SK-N-SH (cell line): ENCODE measurements at regions not wholly inside any gene's neighbourhood (a gene's known extent, or its start where the extent isn't known, plus 50 kb on each side); places are given as distances from the start of the nearest gene placed in this dataset.

Source experiments
- CTCF ChIA-PET: fragments of 300-600, 350-600 bp; formaldehyde crosslinking; extraction: SDS; loops from one replicate; lab custom pipeline; 2021; lab: Yijun Ruan, JAX
- POLR2A ChIA-PET: fragments of 350-600 bp; sonication (Branson Sonifier 250); formaldehyde crosslinking; extraction: SDS; loops from one replicate; lab custom pipeline; 2020; ENCODE audit warnings: antibody characterized with exemption, inconsistent platforms; lab: Yijun Ruan, JAX
- DNase-seq: peaks from one replicate; pipeline ENCODE4 v3.0.0; 2012
- H2AFZ ChIP-seq: fragments of 200-600 bp; sonication (generic); 2 replicates; pipeline ENCODE4 v1.8.1; 2016; ENCODE audit warnings: antibody characterized with exemption, mild to moderate bottlenecking, low read depth
- H3F3A ChIP-seq: fragments of 200-600 bp; sonication (generic); replicated peaks from 2 replicates; pipeline ENCODE3; 2016; ENCODE audit warnings: antibody characterized with exemption, mild to moderate bottlenecking; ENCODE audit not compliant: insufficient read depth
- H3K27ac ChIP-seq, 2 experiments: fragments of 200-500 bp in 1 of 2; fragments of 200-600 bp in 1 of 2; sonication (Bioruptor generic) in 1 of 2; sonication (generic), shearing (Covaris generic) in 1 of 2; 2 replicates each; pipeline versions ENCODE4 v1.5.1 to v1.6.1; 2014 to 2016; ENCODE audit warnings: low read depth in 2 of 2, inconsistent platforms in 1 of 2, low read length in 1 of 2, mild to moderate bottlenecking in 1 of 2, mixed read lengths in 1 of 2
- H3K27me3 ChIP-seq: fragments of 200-600 bp; sonication (generic), shearing (Covaris generic); 2 replicates; pipeline ENCODE4 v1.6.1; 2016; ENCODE audit warnings: mixed run types; ENCODE audit not compliant: insufficient read depth
- H3K36me3 ChIP-seq, 2 experiments: fragments of 200-500 bp in 1 of 2; fragments of 200-600 bp in 1 of 2; sonication (Bioruptor generic) in 1 of 2; sonication (generic) in 1 of 2; replicated peaks in 1 of 2; 2 replicates each; pipeline versions ENCODE3 to v1.5.1; 2014 to 2016; ENCODE audit warnings: low read length in 1 of 2, mild to moderate bottlenecking in 1 of 2; ENCODE audit not compliant: insufficient read depth in 2 of 2, control insufficient read depth in 1 of 2
- H3K4me1 ChIP-seq, 2 experiments: fragments of 200-500 bp in 1 of 2; fragments of 200-600 bp in 1 of 2; sonication (Bioruptor generic) in 1 of 2; sonication (generic), shearing (Covaris generic) in 1 of 2; 2 replicates each; pipeline versions ENCODE4 v1.5.1 to v1.6.1; 2014 to 2016; ENCODE audit warnings: low read depth in 1 of 2, low read length in 1 of 2, mixed run types in 1 of 2; ENCODE audit not compliant: insufficient read depth in 2 of 2, control insufficient read depth in 1 of 2
- H3K4me2 ChIP-seq: fragments of 200-600 bp; sonication (generic), shearing (Covaris generic); 2 replicates; pipeline ENCODE4 v1.6.1; 2017; ENCODE audit warnings: mixed run types
- H3K4me3 ChIP-seq, 2 experiments: fragments of 200-500 bp in 1 of 2; fragments of 200-600 bp in 1 of 2; sonication (Bioruptor generic) in 1 of 2; sonication (generic), shearing (Covaris generic) in 1 of 2; 2 replicates each; pipeline versions ENCODE4 v1.5.1 to v1.8.1; 2014 to 2016; ENCODE audit warnings: low read depth in 2 of 2, inconsistent platforms in 1 of 2, low read length in 1 of 2, mild to moderate bottlenecking in 1 of 2, mixed read lengths in 1 of 2, moderate library complexity in 1 of 2
- H3K79me2 ChIP-seq: fragments of 200-600 bp; sonication (generic); 2 replicates; pipeline ENCODE4 v1.8.1; 2017; ENCODE audit warnings: mild to moderate bottlenecking; ENCODE audit not compliant: insufficient read depth
- H3K9ac ChIP-seq: fragments of 200-600 bp; sonication (generic); 2 replicates; pipeline ENCODE4 v1.6.1; 2017; ENCODE audit warnings: mixed run types
- H3K9me2 ChIP-seq: fragments of 200-600 bp; sonication (generic); 2 replicates; pipeline ENCODE4 v1.6.1; 2017; ENCODE audit warnings: mixed run types
- H3K9me3 ChIP-seq: fragments of 200-600 bp; sonication (generic); 2 replicates; pipeline ENCODE4 v1.6.1; 2017; ENCODE audit warnings: mixed run types, mild to moderate bottlenecking, moderate library complexity
- H4K20me1 ChIP-seq: fragments of 200-600 bp; sonication (generic); 2 replicates; pipeline ENCODE4 v1.6.1; 2017; ENCODE audit warnings: mild to moderate bottlenecking, mixed run types; ENCODE audit not compliant: insufficient read depth
- CHD2 ChIP-seq: fragments of 150-350 bp; IDR thresholded peaks from 2 replicates; pipeline ENCODE4 v1.6.1; 2018; ENCODE audit warnings: low read length; ENCODE audit not compliant: partially characterized antibody
- ELF1 ChIP-seq: IDR thresholded peaks from 2 replicates; pipeline ENCODE4 v1.4.0; 2012
- EP300 ChIP-seq, 2 experiments: IDR thresholded peaks; 2 replicates each; pipeline versions ENCODE4 v1.4.0 to v1.6.1; 2012; ENCODE audit warnings: borderline replicate concordance in 1 of 2, low read depth in 1 of 2, low read length in 1 of 2
- FOSL2 ChIP-seq: IDR thresholded peaks from 2 replicates; pipeline ENCODE4 v1.4.0; 2012; ENCODE audit warnings: low read depth, mild to moderate bottlenecking, moderate library complexity, borderline replicate concordance
- GABPA ChIP-seq: IDR thresholded peaks from 2 replicates; pipeline ENCODE4 v1.4.0; 2012; ENCODE audit warnings: low read depth, mild to moderate bottlenecking
- GATA2 ChIP-seq: sonication (generic); formaldehyde crosslinking; IDR thresholded peaks from 2 replicates; pipeline ENCODE4 v1.5.0; 2020; ENCODE audit warnings: mild to moderate bottlenecking, missing genetic modification reagents
- MEF2A ChIP-seq: IDR thresholded peaks from 2 replicates; pipeline ENCODE4 v1.4.0; 2012; ENCODE audit warnings: low read depth, borderline replicate concordance
- MXI1 ChIP-seq: IDR thresholded peaks from 2 replicates; pipeline ENCODE4 v1.6.1; 2012; ENCODE audit warnings: mild to moderate bottlenecking, low read depth, low read length, improper control_type of control experiment
- NRF1 ChIP-seq: IDR thresholded peaks from 2 replicates; pipeline ENCODE4 v1.6.1; 2012; ENCODE audit warnings: low read depth, mild to moderate bottlenecking, low read length
- POLR2AphosphoS5 ChIP-seq: IDR thresholded peaks from 2 replicates; pipeline ENCODE4 v1.6.1; 2012; ENCODE audit warnings: low read depth, low read length
- RCOR1 ChIP-seq: fragments of 150-350 bp; IDR thresholded peaks from 2 replicates; pipeline ENCODE4 v1.6.1; 2017; ENCODE audit warnings: antibody characterized with exemption, low read length
- TAF1 ChIP-seq: IDR thresholded peaks from 2 replicates; pipeline ENCODE4 v1.6.1; 2012; ENCODE audit warnings: low read depth, mild to moderate bottlenecking, low read length, moderate library complexity, borderline replicate concordance
- TCF12 ChIP-seq: IDR thresholded peaks from 2 replicates; pipeline ENCODE4 v1.4.0; 2012
- YY1 ChIP-seq: IDR thresholded peaks from 2 replicates; pipeline ENCODE4 v1.4.0; 2012; ENCODE audit warnings: low read depth, mild to moderate bottlenecking
- WGBS: methylation state at CpG from one replicate; pipeline ENCODE4 v1.1.6; 2017; ENCODE audit warnings: low lambda C conversion rate; 5-methylcytosine and 5-hydroxymethylcytosine counted together
- TF ChIP-seq, protein P1 (sequence below): IDR thresholded peaks from 2 replicates; pipeline ENCODE4 v1.4.0; 2012; ENCODE audit warnings: low read depth, borderline replicate concordance
- TF ChIP-seq, protein P2 (sequence below): fragments of 150-350 bp; IDR thresholded peaks from 2 replicates; pipeline ENCODE4 v1.6.1; 2017; ENCODE audit warnings: antibody characterized with exemption, low read length, low read depth, borderline replicate concordance
- TF ChIP-seq, protein P3 (sequence below): fragments of 200-600 bp; sonication (generic); IDR thresholded peaks from 2 replicates; pipeline ENCODE4 v1.6.1; 2017; ENCODE audit warnings: antibody characterized with exemption, mild to moderate bottlenecking, moderate library complexity

DNA sequence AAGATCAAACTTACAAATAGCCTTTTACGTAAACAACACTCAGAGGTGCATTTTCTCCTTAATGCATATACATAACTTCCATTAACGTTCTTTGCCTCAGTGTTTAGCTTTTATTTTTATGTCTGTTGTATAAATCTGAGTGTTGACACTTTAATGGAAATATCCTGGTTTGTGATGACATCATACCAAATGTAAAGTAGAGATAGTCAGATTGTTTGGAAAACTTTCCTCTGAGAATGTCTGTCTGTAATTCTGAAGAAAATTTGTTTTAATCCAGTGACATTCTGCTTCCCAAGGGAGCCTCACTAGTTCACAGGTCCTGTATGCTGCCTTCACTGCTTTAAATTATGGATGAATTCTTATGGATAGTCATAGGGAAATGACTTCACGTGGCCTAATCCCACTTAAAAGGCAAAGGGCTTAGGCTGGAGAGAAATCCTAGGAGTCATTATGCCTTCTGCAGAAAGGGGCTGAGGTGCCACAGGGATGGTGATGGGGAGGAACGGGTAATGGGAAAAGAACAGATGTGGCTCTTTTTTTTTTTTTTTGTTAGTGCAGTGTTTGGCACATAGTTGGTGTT lies 93.2 kb downstream of the DNAJB9 start (continued):
- TF ChIP-seq, protein P1, sequence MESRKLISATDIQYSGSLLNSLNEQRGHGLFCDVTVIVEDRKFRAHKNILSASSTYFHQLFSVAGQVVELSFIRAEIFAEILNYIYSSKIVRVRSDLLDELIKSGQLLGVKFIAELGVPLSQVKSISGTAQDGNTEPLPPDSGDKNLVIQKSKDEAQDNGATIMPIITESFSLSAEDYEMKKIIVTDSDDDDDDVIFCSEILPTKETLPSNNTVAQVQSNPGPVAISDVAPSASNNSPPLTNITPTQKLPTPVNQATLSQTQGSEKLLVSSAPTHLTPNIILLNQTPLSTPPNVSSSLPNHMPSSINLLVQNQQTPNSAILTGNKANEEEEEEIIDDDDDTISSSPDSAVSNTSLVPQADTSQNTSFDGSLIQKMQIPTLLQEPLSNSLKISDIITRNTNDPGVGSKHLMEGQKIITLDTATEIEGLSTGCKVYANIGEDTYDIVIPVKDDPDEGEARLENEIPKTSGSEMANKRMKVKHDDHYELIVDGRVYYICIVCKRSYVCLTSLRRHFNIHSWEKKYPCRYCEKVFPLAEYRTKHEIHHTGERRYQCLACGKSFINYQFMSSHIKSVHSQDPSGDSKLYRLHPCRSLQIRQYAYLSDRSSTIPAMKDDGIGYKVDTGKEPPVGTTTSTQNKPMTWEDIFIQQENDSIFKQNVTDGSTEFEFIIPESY = no peak
- TF ChIP-seq GATA2 (no peak), GABPA (no peak)

DNA sequence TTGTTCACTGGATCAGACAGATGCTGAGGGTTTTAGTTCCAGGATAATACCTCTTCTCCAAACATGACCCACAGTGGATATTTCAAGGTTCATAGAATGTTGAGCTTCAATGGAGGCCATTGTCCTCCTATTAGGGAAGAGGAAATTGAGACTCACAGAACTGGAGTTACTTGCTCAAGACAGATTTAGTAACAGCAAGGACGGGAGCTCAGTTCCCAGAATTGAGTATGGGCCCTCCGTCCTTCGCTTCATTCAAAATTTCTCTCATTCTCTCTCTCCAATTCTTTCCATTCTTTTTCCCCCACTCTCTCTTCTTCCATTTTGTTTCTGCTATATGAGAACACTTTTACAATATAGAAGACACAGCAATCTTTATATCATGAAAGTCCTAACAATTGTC lies 94.0 kb downstream of the DNAJB9 start:
- no peaks in the 10 kb centered on the region for H4K20me1 ChIP-seq
- no peak for DNase-seq
- no peak overlapping the region for H2AFZ ChIP-seq
- ChIA-PET POLR2A (no interaction called here), CTCF (no interaction called here)
- H3K9ac ChIP-seq = no peak overlapping the region
- H3K79me2 ChIP-seq = no peaks in the 10 kb centered on the region
- no peaks in the 10 kb centered on the region for H3K9me3 ChIP-seq
- H3K27ac ChIP-seq = no peak overlapping the region
- H3K4me2 ChIP-seq = no peak overlapping the region
- no peaks in the 10 kb centered on the region for H3K36me3 ChIP-seq
- TF ChIP-seq RCOR1 (no peak), CHD2 (no peak), FOSL2 (no peak), GABPA (no peak), MXI1 (no peak), MEF2A (no peak), NRF1 (no peak)
- TF ChIP-seq, protein P2, sequence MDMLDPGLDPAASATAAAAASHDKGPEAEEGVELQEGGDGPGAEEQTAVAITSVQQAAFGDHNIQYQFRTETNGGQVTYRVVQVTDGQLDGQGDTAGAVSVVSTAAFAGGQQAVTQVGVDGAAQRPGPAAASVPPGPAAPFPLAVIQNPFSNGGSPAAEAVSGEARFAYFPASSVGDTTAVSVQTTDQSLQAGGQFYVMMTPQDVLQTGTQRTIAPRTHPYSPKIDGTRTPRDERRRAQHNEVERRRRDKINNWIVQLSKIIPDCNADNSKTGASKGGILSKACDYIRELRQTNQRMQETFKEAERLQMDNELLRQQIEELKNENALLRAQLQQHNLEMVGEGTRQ = no peak
- no peaks in the 10 kb centered on the region; the same call in 1 of the 2 replicates for H3K9me2 ChIP-seq
- no peaks in the 10 kb centered on the region for H3K4me1 ChIP-seq
- 45% methylated on average over 3 of the region's 3 CpGs for WGBS
- no peak overlapping the region for H3K4me3 ChIP-seq
- no peaks in the 10 kb centered on the region for H3F3A ChIP-seq
- H3K27me3 ChIP-seq = no peaks in the 10 kb centered on the region

DNA sequence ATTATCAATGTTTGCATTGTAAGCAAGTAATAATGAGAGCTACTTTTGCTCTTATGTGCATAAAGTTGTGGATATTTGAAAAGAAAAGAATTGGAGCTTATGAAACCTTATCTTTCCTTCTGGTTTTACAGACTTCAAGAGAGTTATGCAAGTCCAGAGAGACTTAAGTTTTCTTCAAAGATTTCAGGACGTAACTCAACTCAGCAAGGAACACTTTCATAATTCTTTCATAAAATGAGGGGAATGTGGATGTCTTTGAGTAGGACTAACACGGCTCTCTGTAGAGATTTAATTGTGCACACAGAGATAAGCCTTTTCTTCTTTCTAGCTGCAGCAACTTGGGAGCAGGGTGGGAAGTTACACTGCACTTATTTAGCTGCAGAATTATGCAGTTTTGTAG lies 97.5 kb downstream of the DNAJB9 start:
- Histone ChIP-seq H3K79me2 (no peaks in the 10 kb centered on the region), H3K4me2 (no peak overlapping the region), H3K4me1 (no peaks in the 10 kb centered on the region), H3K9me3 (no peaks in the 10 kb centered on the region), H3F3A (no peaks in the 10 kb centered on the region), H4K20me1 (no peaks in the 10 kb centered on the region), H3K9ac (no peak overlapping the region), H3K27me3 (no peaks in the 10 kb centered on the region), H3K27ac (no peak overlapping the region), H3K36me3 (no peaks in the 10 kb centered on the region), H3K4me3 (no peak overlapping the region), H3K9me2 (no peaks in the 10 kb centered on the region; the same call in 1 of the 2 replicates), H2AFZ (no peak overlapping the region)
- no peak for TF ChIP-seq TAF1
- no peak for TF ChIP-seq ELF1
- no peak for TF ChIP-seq TCF12
- no peak for TF ChIP-seq POLR2AphosphoS5
- TF ChIP-seq YY1 = no peak
- no peak for TF ChIP-seq EP300 (IDR thresholded peaks at IDR 0.05; ENCODE audit: borderline replicate concordance in 1 of 2, low read depth in 1 of 2, low read length in 1 of 2)
- no peak for TF ChIP-seq NRF1
- TF ChIP-seq, protein P3, sequence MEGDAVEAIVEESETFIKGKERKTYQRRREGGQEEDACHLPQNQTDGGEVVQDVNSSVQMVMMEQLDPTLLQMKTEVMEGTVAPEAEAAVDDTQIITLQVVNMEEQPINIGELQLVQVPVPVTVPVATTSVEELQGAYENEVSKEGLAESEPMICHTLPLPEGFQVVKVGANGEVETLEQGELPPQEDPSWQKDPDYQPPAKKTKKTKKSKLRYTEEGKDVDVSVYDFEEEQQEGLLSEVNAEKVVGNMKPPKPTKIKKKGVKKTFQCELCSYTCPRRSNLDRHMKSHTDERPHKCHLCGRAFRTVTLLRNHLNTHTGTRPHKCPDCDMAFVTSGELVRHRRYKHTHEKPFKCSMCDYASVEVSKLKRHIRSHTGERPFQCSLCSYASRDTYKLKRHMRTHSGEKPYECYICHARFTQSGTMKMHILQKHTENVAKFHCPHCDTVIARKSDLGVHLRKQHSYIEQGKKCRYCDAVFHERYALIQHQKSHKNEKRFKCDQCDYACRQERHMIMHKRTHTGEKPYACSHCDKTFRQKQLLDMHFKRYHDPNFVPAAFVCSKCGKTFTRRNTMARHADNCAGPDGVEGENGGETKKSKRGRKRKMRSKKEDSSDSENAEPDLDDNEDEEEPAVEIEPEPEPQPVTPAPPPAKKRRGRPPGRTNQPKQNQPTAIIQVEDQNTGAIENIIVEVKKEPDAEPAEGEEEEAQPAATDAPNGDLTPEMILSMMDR = no peak
- CTCF ChIA-PET = no interaction called here
- DNase-seq = no peak
- POLR2A ChIA-PET = no interaction called here
- WGBS = 14% methylated on average over 2 of the region's 2 CpGs
